HG02759 (cell line): ENCODE measurements at regions not wholly inside any gene's neighbourhood (a gene's known extent, or its start where the extent isn't known, plus 50 kb on each side); places are given as distances from the start of the nearest gene placed in this dataset.
A peak's percentile ranks its signal among the peaks of the same experiment; 100 is the strongest.

Experiments used
- ATAC-seq: cut with Tn5 transposase; IDR thresholded peaks from one replicate; pipeline ENCODE4 v1.9.1; 2021; ENCODE audit warnings: mild to moderate bottlenecking, moderate library complexity; ENCODE audit not compliant: unreplicated experiment

GRCh38 chr15:31852933-31853799, 177.1 kb upstream of the CHRNA7 start:
- no peak for ATAC-seq

GRCh38 chr15:31856581-31856980, 173.7 kb upstream of the CHRNA7 start:
- no peak for ATAC-seq

- no peak for ATAC-seq
Observed at GRCh38 chr15:31857194-31857593, 173.1 kb upstream of the CHRNA7 start.

- ATAC-seq = no peak
Observed at GRCh38 chr15:31858026-31858425, 172.3 kb upstream of the CHRNA7 start.

DNA sequence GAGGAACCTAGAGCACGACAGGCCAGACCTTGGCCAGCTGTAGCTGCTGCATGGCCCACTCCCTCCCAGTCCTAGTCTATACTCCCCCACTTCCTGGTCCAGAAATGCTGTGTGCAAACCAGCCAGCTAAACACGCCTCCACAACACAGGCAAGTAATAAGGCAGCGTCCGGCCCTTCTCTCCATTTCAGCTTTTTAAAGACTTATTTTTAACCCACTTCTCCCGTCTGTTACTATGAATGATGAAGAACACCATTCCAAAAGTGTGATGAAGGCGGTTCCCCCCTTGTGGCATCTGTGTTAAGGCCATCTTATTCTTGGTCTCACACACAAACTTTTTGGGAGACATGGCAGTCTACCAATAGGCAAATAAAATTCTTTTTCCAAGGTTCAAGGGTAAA, 164.1 kb upstream of the CHRNA7 start:
- no peak for ATAC-seq

- no peak for ATAC-seq
Observed at GRCh38 chr15:31867536-31868442, 162.5 kb upstream of the CHRNA7 start.

GRCh38 chr15:31869686-31870307, 160.5 kb upstream of the CHRNA7 start:
- no peak for ATAC-seq

DNA sequence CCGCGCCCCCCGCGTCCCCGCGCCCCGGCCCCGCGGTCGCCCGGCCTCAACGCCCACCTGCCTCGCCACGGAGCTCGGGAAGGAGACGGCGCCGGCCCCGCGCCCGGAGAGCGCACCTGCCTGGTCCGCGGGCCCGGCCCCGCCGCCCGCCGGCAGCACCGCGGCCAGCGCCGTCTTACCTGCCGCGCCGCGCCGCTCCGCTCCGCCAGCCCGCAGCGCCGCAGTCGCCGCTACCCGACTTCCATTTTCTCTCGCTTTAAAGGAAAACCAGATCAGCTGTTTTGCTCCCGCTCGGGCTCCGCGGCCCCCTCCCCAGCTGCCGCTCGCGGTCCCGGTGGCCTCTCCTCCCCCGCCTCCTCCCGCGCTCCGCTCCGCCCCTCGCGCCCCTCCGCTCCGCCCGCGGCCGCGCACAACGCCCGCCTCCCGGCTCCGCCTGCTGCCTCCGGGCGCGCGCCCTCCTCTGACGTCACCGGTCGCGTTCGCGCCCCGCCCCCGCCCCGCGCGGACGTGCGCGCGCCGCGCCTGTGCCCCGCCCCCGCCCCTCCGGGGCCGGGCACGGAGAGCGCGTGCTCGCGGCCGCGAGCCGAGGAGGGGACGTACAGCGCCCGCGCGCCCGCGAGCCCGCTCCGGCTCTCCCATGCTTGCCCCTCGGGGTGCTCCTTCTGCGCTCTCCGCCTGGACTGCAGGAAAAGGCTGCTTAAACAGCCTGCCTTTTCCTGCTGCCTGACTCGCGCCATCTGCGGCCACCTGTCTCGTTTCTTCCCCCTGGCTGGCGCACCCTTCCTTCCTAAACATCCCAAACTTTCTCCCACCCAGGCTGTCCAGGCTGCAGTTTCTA, 159.8 kb upstream of the CHRNA7 start, which contains the start of gene OTUD7A:
Gene OTUD7A (minus strand): TSS at position 346 of the 838 bp plus-strand sequence.
- peak; percentile 91 for ATAC-seq

- ATAC-seq = no peak
Observed at GRCh38 chr15:31871166-31871886, 159.0 kb upstream of the CHRNA7 start.

DNA sequence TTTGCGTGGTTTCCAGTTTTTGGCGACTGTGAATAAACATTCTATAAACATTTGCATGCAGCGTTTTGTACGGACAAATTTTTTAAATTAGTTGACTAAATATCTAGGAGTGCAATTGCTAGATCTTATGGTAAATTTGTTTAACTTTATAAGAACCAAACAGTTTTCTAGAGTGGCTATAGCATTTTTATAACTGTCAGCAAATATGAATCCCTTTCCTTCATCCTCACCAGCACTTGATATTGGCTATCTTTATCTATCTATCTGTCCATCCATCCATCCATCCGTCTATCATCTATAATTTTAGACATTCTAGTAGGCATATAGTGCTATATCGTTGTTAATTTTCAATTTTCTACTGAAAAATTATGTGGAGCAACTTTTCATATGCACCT, 158.4 kb upstream of the CHRNA7 start:
- no peak for ATAC-seq

DNA sequence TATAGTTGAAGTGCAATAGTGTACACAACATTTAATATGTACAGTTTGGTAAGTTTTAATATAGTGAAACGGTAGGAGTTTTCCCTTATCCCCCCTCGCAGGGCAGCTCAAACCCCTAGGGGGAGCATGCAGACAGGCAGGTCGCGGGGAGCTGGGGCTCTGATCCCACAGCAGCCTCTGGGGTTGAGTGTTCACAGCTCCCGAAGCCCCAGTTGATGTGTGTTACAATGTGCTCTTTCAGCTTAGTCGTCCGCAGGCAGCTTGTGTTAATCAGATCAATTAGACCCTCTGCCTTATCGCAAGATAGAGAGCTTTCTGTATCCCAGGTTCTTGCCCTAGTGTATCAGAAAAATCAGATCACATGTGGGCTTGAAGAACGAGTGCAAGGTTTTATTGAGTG, 143.1 kb upstream of the CHRNA7 start:
- no peak for ATAC-seq

DNA sequence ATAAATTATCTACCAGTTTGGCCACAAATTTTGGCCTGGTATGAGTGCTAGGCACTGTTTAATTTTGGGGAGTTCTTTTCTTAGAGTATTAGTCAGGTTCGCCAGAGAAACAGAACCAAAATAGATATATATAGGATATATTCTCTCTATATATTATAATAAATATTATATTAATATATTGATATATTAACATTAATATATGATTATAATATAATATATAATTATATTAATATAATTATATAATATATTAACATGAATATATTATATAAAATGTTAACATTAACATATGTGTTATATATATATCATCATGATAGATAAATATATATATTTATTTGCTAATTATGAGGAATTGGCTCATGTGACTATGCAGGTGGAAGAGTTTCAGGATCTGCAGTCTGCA, 137.8 kb upstream of the CHRNA7 start:
- ATAC-seq = no peak

DNA sequence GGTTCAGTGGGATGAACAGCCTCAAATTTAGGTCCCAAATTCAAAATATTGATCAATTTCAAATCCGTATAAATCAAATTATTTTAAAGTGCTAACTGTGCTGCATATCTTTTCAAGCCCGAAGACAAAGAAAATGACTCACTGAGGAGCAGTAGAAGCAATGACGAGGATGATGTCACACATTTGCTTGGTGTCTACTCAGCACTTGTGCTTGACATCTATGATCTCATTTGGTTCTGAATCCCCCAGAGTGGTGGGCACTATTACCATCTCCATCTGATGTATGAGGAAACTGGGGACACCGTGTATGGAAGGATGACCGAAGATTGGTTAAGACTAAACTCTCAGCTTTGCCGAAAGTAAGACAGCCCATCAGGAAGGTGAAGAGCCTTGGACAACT, 136.5 kb upstream of the CHRNA7 start:
- ATAC-seq = no peak

DNA sequence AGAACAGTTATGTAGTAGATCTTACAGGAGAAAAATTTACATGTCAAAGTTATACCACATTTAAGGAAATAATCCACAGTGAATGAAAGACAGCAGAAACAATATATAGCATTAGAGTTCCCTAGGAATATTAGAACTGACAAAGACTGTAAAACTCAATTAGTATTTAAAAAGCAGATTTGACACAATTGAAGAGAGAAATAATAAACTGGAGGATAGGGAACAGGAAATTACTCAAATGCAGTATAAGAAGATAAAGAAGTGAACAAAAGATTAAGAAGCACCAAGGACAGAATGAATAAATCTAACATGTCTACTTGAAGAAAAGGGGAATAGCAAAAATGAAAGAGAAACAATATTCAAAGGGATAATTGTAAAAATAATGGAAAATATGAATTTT, 132.6 kb upstream of the CHRNA7 start:
- ATAC-seq = no peak

- ATAC-seq = no peak
Observed at GRCh38 chr15:31901501-31901900, 128.8 kb upstream of the CHRNA7 start.

- no peak for ATAC-seq
Observed at GRCh38 chr15:31905054-31905453, 125.3 kb upstream of the CHRNA7 start.

GRCh38 chr15:31925541-31925940, 104.8 kb upstream of the CHRNA7 start:
- ATAC-seq = no peak

DNA sequence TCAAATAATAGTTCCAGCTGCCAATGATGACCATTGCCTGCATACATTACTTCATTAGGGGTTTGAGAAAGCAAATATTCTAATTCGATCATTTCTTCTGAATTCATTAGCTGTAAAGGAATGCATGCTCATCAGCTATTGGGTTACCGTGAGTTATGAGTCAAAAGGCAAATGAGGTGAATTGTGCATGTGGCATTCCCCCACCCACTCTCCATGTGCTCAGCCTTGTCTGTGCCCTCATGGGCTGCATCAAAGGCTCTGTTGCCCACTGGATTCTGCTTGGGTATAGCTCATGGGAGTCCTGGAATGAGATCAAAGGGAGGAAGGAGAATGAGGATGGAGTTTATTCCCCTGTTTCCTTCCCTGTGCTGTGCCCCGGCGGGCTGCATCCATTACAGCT, 99.3 kb upstream of the CHRNA7 start:
- no peak for ATAC-seq

DNA sequence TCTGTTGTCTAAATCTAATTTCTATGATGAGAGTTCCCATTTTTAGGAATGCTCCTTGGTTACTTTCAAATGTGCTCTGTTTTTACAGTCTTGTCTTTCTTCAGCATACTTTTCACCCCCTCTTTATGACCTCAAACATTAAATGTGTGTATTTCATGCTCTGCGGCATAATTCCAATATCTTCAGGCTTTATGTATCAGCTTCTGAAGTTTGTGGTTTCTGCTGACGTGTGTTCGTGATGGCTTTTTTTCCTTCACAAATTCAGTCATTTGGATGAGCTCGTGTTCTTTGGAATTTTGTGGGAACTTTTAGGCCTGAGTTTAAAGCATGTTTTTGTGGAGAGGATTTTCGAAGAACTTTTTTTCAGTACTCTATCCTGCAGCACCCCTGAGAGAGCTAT, 97.7 kb upstream of the CHRNA7 start:
- no peak for ATAC-seq

DNA sequence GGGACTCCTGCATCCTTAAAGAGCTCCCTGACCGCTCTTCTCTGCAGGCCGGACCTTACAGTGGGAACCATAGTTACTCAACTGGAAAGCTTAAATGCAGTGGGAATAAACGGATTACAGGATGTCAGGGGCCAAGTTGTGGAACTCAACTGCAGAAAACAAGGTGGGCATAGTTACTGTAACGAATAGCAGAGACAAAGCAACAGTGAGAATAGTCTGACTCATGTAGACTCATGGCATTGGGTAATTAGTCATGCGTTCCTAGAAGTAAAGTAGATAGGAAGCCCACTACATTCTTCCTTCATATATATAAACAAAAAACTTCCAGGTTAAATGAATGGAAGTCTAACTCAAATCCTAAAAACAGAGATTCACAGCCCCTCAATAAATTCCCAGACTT, 95.5 kb upstream of the CHRNA7 start:
- no peak for ATAC-seq
